ENCODE measurements at regions not wholly inside any gene's neighbourhood (a gene's known extent, or its start where the extent isn't known, plus 50 kb on each side); places are given as distances from the start of the nearest gene placed in this dataset.

GRCh38 chr3:105187344-105187743 lies 179.4 kb upstream of the ALCAM start:
- DNase-seq (ENCODE audit: low read depth, low spot score), result no peak
- in situ Hi-C loops (cut with HindIII; ENCODE audit: low pct_unique_long_range_greater_than_20kb, low sequenced_read_pairs), result no loop called here

DNA sequence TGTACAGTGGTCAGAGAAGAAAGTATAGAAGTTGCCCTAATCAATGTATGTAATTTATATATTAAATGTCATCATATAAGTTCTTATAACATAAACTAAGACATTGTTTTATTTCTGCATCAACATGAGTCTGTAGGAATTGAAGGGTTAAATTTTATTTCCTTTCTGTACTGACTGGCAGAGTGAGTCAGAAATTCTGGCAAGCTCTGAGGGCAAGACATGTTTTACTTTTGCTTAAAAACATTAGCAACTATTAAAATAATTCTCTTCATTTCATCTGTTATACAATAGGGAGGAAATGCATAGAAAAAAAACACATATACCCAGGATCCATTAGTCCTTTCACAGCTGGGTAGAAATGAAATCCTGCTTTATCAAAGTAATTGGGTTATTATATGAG lies 171.4 kb upstream of the ALCAM start:
- no peak for DNase-seq (ENCODE audit: low read depth, low spot score)
- in situ Hi-C loops (cut with HindIII; ENCODE audit: low pct_unique_long_range_greater_than_20kb, low sequenced_read_pairs), result no loop called here

DNA sequence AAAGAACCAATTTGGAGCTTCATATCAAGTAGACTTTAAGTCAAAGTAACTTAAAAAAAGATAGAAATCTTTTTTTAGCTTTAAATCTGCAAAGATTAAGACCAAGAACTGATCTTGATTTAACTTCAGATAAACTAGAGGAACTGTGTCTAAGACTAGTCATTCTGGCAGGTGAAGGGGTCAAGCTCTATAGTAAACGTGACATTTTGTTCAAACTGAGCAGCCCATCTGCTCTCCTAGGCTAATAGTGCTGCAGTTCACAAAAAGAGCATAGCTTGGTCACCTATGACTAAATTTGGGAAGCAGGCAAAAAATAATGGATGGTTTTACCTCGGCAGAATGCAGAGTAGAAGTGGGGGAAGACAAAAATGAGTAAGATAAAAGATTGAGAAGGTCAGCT lies 168.8 kb upstream of the ALCAM start:
- no peak for DNase-seq (ENCODE audit: low read depth, low spot score)
- in situ Hi-C loops (cut with HindIII; ENCODE audit: low pct_unique_long_range_greater_than_20kb, low sequenced_read_pairs), result no loop called here

GRCh38 chr3:105199217-105199616 lies 167.5 kb upstream of the ALCAM start:
- in situ Hi-C loops (cut with HindIII; ENCODE audit: low pct_unique_long_range_greater_than_20kb, low sequenced_read_pairs), result no loop called here
- no peak for DNase-seq (ENCODE audit: low read depth, low spot score)

DNA sequence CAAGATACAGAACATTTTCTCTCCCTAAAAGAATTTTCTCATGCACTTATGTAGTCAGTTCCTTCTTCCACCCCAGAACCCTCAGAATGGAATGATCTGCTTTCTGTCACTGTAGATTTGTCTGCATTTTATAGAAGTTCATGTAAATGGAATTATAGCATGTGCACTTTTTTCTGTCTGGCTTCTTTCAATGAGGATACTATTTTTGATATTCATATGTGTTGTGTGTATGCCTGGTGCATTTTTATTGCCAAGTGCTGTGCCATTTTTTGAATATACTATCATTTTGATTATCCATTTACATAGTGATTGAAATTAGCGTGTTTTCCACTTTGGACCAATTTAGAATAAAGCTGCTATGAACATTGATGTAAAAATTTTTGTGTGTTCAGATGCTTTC lies 156.6 kb upstream of the ALCAM start:
- DNase-seq (ENCODE audit: low read depth, low spot score), result no peak
- in situ Hi-C loops (cut with HindIII; ENCODE audit: low pct_unique_long_range_greater_than_20kb, low sequenced_read_pairs), result no loop called here

DNA sequence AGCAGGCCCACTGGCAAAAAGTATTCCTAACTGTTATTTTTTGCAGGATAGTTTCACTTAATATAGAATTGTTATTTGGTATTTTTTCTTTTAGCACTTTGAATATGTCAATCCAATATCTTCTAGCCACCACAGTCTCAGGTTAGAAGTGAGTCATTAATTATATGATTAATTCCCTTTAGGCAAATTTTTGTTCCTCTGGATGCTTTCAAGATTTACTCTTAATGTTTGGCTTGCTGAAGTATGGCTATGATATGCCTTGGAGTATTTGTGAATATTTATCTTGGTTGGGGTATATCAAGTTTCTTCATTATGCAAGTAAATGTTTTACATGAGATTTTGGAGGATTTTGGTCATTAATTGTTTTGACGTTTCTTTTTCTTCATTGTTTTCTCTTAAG lies 152.1 kb upstream of the ALCAM start:
- no peak for DNase-seq (ENCODE audit: low read depth, low spot score)

DNA sequence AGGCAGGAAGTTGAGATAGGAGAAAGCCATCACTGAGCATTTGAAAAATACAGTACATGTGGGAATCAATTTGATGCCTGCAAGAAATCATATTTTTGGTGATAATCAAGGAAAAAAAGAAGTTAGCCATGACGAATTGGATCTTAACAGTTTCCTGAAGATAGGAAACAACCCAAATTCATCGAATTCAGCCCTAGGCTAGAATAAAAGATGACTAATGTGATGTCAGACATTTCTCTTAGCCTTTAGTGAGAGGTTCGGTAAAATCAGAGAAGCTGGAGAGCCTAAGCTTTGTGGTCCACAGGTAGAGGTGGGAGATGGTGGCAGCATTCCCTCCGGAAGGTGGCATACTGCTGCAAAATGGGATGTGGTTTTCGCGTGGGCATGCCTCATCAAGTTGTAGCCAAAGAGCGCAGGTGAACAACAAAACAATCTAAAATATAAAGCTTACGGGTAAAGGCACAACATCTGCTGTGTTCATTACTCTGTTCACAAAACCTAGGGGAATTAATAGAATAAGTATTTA lies 144.1 kb upstream of the ALCAM start:
- in situ Hi-C loops (cut with HindIII; ENCODE audit: low pct_unique_long_range_greater_than_20kb, low sequenced_read_pairs), result no loop called here

More for the DNA sequence above, 152.1 kb upstream of the ALCAM start:
- in situ Hi-C loops (cut with HindIII; ENCODE audit: low pct_unique_long_range_greater_than_20kb, low sequenced_read_pairs), result no loop called here

GRCh38 chr3:105223815-105224214 lies 142.9 kb upstream of the ALCAM start:
- no peak for DNase-seq (ENCODE audit: low read depth, low spot score)
- in situ Hi-C loops (cut with HindIII; ENCODE audit: low pct_unique_long_range_greater_than_20kb, low sequenced_read_pairs), result no loop called here

More for the DNA sequence above, 144.1 kb upstream of the ALCAM start:
- no peak for DNase-seq (ENCODE audit: low read depth, low spot score)

DNA sequence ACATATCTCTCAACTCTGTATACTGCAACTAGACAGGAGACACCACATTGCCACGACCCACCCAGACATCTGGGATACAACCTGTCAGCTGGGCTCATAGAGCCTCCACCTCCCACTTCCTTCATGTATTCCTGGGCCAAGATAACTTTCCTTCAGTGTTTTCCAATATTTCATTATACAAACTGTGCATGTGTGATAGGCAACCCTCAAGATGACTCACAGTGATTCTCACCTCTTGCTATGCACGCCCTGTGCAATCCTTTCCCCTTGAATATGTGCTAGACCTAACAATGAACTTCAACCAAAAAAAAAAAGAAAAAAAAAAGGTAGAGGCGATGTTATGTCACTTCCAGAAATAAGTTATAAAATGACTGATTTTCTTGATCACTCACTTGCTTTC lies 138.0 kb upstream of the ALCAM start:
- no peak for DNase-seq (ENCODE audit: low read depth, low spot score)
- in situ Hi-C loops (cut with HindIII; ENCODE audit: low pct_unique_long_range_greater_than_20kb, low sequenced_read_pairs), result no loop called here

DNA sequence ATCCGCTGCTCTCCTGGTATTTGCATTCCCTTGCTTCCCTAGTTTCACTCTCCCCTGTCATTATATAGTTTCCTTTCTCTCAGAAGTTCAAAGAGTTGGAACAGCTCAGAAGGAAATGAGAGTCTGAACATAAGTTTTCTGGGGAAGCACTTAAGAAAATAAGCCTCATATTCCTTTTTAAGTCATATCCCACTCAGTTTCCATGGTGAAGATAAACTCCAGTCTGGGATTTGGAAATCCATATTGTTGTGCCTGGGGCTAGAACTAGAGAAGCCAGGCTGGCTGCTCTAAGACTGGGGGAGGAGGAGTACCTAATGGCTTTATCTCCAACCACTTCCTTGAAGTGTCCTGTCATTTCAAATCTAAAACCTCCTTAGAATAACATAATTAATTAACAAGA lies 134.2 kb upstream of the ALCAM start:
- in situ Hi-C loops (cut with HindIII; ENCODE audit: low pct_unique_long_range_greater_than_20kb, low sequenced_read_pairs), result no loop called here
- DNase-seq (ENCODE audit: low read depth, low spot score), result no peak

GRCh38 chr3:105233010-105233409 lies 133.7 kb upstream of the ALCAM start:
- DNase-seq (ENCODE audit: low read depth, low spot score), result no peak
- in situ Hi-C loops (cut with HindIII; ENCODE audit: low pct_unique_long_range_greater_than_20kb, low sequenced_read_pairs), result no loop called here

DNA sequence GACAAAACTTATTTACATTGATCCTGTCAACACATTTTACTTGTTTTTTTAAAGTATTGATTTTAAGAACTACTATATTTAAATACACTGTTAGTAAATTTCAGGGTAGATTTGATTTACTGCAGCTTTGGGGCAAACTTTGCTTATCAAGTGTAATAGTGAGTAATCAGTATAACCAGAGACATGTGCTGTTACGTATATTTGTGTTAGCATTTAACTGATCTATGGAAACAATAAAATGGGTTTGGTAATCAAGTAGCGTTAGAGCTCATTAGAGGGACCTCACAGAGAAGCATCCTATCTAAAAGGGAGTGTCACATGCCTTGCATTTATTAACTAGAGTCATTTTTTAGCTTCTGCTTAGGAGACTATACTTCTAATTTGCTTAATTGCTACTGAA lies 131.5 kb upstream of the ALCAM start:
- DNase-seq (ENCODE audit: low read depth, low spot score), result no peak
- in situ Hi-C loops (cut with HindIII; ENCODE audit: low pct_unique_long_range_greater_than_20kb, low sequenced_read_pairs), result no loop called here

- in situ Hi-C loops (cut with HindIII; ENCODE audit: low pct_unique_long_range_greater_than_20kb, low sequenced_read_pairs), result no loop called here
- DNase-seq (ENCODE audit: low read depth, low spot score), result no peak
Measured at GRCh38 chr3:105235785-105236184, 130.9 kb upstream of the ALCAM start.

DNA sequence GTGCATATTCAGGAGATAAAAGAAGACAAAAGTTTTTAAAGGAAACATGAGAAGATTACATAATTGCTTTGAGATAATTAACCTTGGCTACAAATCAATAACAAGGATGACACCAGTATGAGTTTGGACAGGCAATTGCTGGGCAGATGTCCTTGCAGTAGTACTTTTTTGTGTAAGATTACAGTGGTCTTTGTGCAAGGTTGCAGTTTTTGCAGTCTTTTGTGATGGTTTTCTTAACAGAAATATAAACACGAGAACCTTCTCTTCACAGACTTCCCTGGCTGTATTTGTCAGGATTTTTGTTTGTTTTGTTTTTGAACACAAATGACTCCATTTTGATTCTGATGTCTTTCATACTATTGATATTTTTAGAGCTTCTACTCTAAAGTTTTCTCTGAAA lies 128.3 kb upstream of the ALCAM start:
- no peak for DNase-seq (ENCODE audit: low read depth, low spot score)
- in situ Hi-C loops (cut with HindIII; ENCODE audit: low pct_unique_long_range_greater_than_20kb, low sequenced_read_pairs), result no loop called here

DNA sequence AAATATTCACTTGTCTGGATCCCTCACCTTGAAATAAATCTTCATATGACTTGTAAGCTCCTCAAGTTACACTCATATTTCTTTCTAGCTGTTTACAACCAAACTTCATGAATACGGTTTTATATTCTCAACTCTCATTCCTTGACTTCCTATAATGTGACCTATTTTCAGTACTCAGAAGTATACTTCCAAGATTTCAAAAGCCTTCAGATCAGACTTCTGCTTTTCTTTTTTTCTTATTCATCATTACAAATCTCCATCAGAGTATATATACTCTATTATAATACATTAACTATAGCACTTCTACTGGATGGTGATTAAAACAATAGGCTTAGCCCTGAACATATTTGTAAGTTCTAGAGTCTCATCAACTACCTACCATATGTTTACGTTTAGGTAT lies 123.6 kb upstream of the ALCAM start:
- in situ Hi-C loops (cut with HindIII; ENCODE audit: low pct_unique_long_range_greater_than_20kb, low sequenced_read_pairs), result no loop called here
- DNase-seq (ENCODE audit: low read depth, low spot score), result no peak

DNA sequence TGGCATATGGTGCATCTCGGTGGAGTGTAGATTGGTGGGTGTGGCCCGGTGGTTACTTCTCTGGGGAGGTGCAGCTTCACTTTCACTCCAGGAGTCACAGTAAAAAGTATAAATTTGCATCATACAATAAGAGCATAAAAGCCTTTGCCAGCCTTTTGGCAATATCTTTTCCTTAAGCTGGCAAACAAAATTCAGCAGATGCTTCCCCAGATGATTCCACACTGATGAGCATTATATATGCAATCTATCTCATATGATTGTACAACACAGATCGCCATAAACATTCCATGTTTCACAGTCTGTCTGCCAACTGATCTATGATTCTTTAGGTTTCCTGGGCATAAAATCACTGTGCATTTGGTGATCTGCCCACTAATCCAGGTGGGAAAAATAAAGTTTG lies 120.2 kb upstream of the ALCAM start:
- in situ Hi-C loops (cut with HindIII; ENCODE audit: low pct_unique_long_range_greater_than_20kb, low sequenced_read_pairs), result no loop called here

GRCh38 chr3:105253225-105253624 lies 113.5 kb upstream of the ALCAM start:
- in situ Hi-C loops (cut with HindIII; ENCODE audit: low pct_unique_long_range_greater_than_20kb, low sequenced_read_pairs), result no loop called here
- DNase-seq (ENCODE audit: low read depth, low spot score), result no peak

More for the DNA sequence above, 120.2 kb upstream of the ALCAM start:
- DNase-seq (ENCODE audit: low read depth, low spot score), result no peak

GRCh38 chr3:105254154-105254553 lies 112.6 kb upstream of the ALCAM start:
- DNase-seq (ENCODE audit: low read depth, low spot score), result no peak
- in situ Hi-C loops (cut with HindIII; ENCODE audit: low pct_unique_long_range_greater_than_20kb, low sequenced_read_pairs), result no loop called here

DNA sequence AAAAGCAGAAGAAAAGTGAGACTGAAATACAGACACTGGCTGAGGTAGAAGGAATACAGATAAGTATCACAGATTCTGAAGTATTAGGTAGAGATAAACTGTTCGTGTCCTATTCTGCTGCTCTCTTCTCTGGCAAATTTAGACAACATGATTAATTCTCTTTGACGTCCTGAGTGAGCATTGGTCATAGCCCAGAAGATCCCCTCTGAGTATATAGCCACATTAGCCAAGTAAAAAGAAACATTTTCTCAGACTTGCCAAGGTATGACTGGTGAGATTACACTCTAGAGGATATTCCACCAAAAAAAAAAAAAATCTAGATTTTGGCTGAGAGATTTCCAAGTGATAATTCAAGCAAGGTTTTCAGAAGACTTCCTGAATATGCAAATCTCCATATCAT lies 111.4 kb upstream of the ALCAM start:
- no peak for DNase-seq (ENCODE audit: low read depth, low spot score)
- in situ Hi-C loops (cut with HindIII; ENCODE audit: low pct_unique_long_range_greater_than_20kb, low sequenced_read_pairs), result no loop called here

DNA sequence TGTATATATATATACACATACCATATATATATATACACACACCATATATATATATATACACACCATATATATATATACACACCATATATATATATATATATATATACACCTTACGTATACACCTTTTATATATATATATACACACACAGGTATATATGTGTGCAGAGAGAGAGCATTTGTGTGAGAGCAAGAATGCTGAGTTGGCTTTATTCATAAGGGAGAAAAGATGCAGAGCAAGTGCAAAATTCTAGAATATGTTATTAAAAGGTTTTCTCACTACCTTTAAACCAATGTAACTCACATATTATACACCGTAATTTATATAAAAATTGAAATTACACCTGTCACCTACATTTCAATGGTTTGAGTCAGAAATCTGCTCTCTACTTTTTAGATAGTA lies 107.2 kb upstream of the ALCAM start:
- in situ Hi-C loops (cut with HindIII; ENCODE audit: low pct_unique_long_range_greater_than_20kb, low sequenced_read_pairs), result no loop called here
- no peak for DNase-seq (ENCODE audit: low read depth, low spot score)

Data from SK-MEL-5 (cell line).